GM12891 (cell line): ENCODE measurements at regions not wholly inside any gene's neighbourhood (a gene's known extent, or its start where the extent isn't known, plus 50 kb on each side); places are given as distances from the start of the nearest gene placed in this dataset.

Source experiments
- DNase-seq: peaks from one replicate; pipeline ENCODE4 v3.0.0; 2011; ENCODE audit warnings: low spot score; ENCODE audit not compliant: insufficient read length
- FAIRE-seq: peaks from 2 replicates; lab custom pipeline; 2011; peaks lifted over from hg19 to GRCh38; lab: Jason Lieb, UNC
- PAX5 ChIP-seq: IDR thresholded peaks from 2 replicates; pipeline ENCODE4 v1.6.1; 2011; ENCODE audit warnings: low read length, moderate library complexity, mild to moderate bottlenecking; ENCODE audit not compliant: insufficient read depth, severe bottlenecking
- POLR2A ChIP-seq: IDR thresholded peaks from 2 replicates; pipeline ENCODE4 v1.6.1; 2011; ENCODE audit warnings: low read depth, low read length, control low read depth
- POLR2AphosphoS5 ChIP-seq: IDR thresholded peaks from 2 replicates; pipeline ENCODE4 v1.6.1; 2011; ENCODE audit warnings: low read depth, low read length, control low read depth
- POU2F2 ChIP-seq: IDR thresholded peaks from 2 replicates; pipeline ENCODE4 v1.6.1; 2011; ENCODE audit warnings: low read depth, mild to moderate bottlenecking, control low read depth, low read length, moderate library complexity
- SPI1 ChIP-seq: IDR thresholded peaks from 2 replicates; pipeline ENCODE4 v1.6.1; 2011; ENCODE audit warnings: low read depth, low read length, control low read depth
- TAF1 ChIP-seq: IDR thresholded peaks from 2 replicates; pipeline ENCODE4 v1.6.1; 2011; ENCODE audit warnings: low read depth, low read length, control low read depth

- no peak for DNase-seq
- TF ChIP-seq PAX5 (no peak), SPI1 (peak; percentile 96)
- FAIRE-seq = peak; percentile 43
Observed at GRCh38 chr11:119810478-119811232, 81.7 kb upstream of the NECTIN1 start.

- DNase-seq (no peak), FAIRE-seq (no peak)
- TF ChIP-seq POLR2AphosphoS5 (no peak), POLR2A (no peak), POU2F2 (no peak), PAX5 (no peak), TAF1 (no peak), SPI1 (no peak)
Observed at GRCh38 chr11:119809346-119809745, 80.3 kb upstream of the NECTIN1 start.

- FAIRE-seq = no peak
- TF ChIP-seq PAX5 (no peak), SPI1 (no peak), POU2F2 (no peak), POLR2A (no peak), POLR2AphosphoS5 (no peak), TAF1 (no peak)
- DNase-seq = no peak
Observed at GRCh38 chr11:119808407-119809185, 79.6 kb upstream of the NECTIN1 start.

- no peak for FAIRE-seq
- DNase-seq = no peak
- no peak for TF ChIP-seq POLR2A
- TF ChIP-seq TAF1 = no peak
- TF ChIP-seq POU2F2 = no peak
- no peak for TF ChIP-seq POLR2AphosphoS5
- no peak for TF ChIP-seq SPI1
Observed at GRCh38 chr11:119807841-119808240, 78.8 kb upstream of the NECTIN1 start.

GRCh38 chr11:119807402-119807801 is 78.4 kb upstream of the NECTIN1 start:
- DNase-seq (no peak), FAIRE-seq (no peak)
- no peak for TF ChIP-seq POU2F2
- no peak for TF ChIP-seq TAF1
- no peak for TF ChIP-seq POLR2A
- no peak for TF ChIP-seq SPI1
- TF ChIP-seq POLR2AphosphoS5 = no peak
- TF ChIP-seq PAX5 = no peak

- no peak for DNase-seq
- TF ChIP-seq TAF1 = no peak
- no peak for TF ChIP-seq SPI1
- no peak for TF ChIP-seq PAX5
- no peak for TF ChIP-seq POU2F2
- no peak for TF ChIP-seq POLR2A
- TF ChIP-seq POLR2AphosphoS5 = no peak
- FAIRE-seq = no peak
Observed at GRCh38 chr11:119806064-119806915, 77.3 kb upstream of the NECTIN1 start.

- no peak for TF ChIP-seq PAX5
- TF ChIP-seq POU2F2 = no peak
- TF ChIP-seq TAF1 = no peak
- no peak for TF ChIP-seq POLR2AphosphoS5
- TF ChIP-seq POLR2A = no peak
- DNase-seq (no peak), FAIRE-seq (no peak)
Observed at GRCh38 chr11:119805663-119806062, 76.7 kb upstream of the NECTIN1 start.

GRCh38 chr11:119804698-119805097 is 75.7 kb upstream of the NECTIN1 start:
- DNase-seq (no peak), FAIRE-seq (no peak)
- TF ChIP-seq TAF1 = no peak
- no peak for TF ChIP-seq SPI1
- no peak for TF ChIP-seq POLR2A
- no peak for TF ChIP-seq PAX5
- no peak for TF ChIP-seq POU2F2
- TF ChIP-seq POLR2AphosphoS5 = no peak

GRCh38 chr11:119803726-119804294 is 74.8 kb upstream of the NECTIN1 start:
- no peak for FAIRE-seq
- TF ChIP-seq POLR2AphosphoS5 (no peak), PAX5 (no peak), POLR2A (no peak), SPI1 (no peak), TAF1 (no peak), POU2F2 (no peak)
- no peak for DNase-seq
